SIG-M5 (cell line): ENCODE measurements at regions not wholly inside any gene's neighbourhood (a gene's known extent, or its start where the extent isn't known, plus 50 kb on each side); places are given as distances from the start of the nearest gene placed in this dataset.
"Not testable (repeated sequence)": the region's sequence is repeated elsewhere in the genome, so short reads cannot be mapped to it uniquely, and the experiment has no call there.

ENCODE experiments used
- DNase-seq: peaks from one replicate; lab custom pipeline; 2025; lab: John Stamatoyannopoulos, UW

DNA sequence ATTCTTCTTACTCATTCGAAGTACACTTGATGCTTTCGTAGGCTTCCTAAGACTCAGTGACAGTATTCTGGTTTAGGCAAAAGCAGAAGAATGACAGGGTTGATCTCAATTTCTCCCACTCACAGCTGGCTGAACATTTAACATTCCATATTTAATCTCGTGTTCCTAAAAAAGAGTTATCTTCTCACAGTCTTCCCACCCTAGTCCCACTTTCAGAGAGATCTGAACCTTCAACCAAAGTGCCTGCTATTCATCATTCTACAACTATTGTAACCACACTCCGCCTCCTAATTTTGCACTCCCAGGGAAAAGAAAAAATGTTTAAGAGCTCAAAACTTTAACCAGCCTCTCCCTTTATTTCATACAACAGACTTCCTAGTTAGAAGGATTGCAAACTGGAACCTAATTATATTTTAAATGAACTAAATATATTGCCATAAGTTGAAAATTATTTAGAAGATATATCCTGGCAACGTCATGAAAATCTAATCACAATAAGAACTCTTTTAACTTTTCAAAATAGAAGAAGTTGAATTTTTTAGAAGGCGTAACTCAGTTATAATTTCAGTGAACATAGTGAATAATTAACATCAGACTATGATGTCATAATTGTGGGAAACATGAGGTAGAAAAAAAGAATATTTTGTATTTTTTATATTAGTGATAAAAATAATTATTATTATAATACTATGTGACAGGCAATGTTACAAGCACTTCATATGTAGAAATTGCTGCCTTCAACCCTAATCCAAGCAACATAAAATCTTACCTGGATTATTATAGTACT lies 540.9 kb upstream of the ADGRL2 start:
- DNase-seq: no peak

DNA sequence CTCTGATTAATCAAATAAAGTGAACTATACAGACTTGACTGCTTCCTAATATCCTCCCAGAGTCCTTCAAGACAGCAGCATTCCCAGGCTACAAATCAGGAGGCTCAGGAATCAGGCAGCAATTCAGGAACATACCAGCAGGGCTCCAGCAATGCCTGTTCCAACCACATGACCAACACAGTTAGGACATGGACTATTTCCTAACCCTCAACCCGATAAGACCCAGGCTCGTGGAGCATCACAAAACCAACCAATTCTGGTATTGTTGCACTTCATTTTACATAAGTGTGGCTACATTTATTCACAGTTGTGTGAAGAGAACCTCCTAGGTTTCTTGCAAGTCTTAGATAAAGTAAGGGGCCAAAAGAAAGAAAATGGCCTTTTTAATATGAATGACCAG lies 546.2 kb upstream of the ADGRL2 start:
- no peak for DNase-seq

DNA sequence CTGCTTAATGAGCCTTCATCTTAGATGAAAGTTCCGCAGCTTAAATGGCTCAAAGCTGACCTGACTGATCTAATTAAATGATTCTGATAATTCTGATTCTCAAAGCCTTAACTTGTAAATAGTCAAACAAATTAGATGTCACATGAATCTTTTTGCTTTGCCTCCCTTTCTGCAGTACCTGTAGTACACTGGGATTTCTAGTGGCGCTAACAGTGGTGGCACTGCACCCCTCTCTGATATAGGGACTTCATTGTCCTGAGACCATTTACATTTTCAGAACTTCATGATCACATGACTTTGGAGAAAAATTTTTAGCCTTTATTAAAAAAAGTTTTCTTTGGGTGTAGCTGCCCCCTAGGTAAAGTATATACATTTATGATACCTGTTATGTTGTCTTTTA lies 546.7 kb upstream of the ADGRL2 start:
- no peak for DNase-seq

DNA sequence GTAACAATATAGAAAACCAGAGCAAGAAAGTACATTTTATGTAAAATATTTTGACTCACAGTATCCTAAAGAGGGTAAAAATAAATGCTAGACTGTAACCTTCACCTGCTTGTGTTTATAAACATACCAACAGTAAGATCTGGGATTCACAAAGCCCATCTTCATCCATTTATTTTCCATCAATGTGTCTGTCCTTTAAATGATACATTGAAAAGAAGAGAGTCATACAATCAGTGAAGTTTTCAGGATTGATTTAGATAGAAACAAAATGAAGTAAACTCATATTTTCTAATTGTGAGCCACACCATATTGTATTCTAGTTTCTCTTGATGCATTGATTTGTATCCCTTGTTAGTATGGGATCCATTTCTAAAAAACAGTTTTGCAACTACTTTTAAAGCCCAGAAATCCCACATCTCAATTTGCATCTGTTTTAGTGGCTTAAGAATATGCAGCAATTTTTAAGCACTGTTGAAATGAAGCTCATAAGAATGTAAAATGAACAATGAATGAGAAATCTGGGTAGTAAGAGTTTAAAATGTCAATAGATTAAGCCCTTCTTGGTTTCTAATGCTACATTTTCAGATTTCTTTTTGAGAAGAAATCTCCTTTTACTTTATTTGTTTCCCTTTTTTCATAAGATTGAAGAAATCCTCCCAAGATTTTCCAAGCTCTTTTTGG lies 548.1 kb upstream of the ADGRL2 start:
- no peak for DNase-seq

DNA sequence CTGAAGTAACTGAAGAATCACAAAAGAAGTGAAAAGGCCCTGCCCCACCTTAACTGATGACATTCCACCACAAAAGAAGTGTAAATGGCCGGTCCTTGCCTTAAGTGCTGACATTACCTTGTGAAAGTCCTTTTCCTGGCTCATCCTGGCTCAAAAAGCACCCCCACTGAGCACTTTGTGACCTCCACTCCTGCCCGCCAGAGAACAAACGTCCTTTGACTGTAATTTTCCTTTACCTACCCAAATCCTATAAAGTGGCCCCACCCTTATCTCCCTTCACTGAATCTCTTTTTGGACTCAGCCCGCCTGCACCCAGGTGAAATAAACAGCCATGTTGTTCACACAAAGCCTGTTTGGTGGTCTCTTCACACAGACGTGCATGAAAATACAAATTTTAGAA lies 549.9 kb upstream of the ADGRL2 start:
- not testable (repeated sequence) for DNase-seq

DNA sequence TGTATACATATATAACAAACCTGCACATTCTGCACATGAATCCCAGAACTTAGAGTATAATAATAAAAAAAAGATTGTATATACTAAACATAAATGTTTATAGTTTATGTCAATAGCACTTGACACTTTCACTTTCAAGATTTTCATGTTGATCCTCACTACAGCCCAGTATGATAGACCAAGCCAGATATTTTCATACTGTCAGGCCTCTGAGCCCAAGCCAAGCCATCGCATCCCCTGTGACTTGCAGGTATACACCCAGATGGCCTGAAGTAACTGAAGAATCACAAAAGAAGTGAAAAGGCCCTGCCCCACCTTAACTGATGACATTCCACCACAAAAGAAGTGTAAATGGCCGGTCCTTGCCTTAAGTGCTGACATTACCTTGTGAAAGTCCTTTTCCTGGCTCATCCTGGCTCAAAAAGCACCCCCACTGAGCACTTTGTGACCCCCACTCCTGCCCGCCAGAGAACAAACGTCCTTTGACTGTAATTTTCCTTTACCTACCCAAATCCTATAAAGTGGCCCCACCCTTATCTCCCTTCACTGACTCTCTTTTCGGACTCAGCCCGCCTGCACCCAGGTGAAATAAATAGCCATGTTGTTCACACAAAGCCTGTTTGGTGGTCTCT lies 555.5 kb upstream of the ADGRL2 start:
- DNase-seq: not testable (repeated sequence)

DNA sequence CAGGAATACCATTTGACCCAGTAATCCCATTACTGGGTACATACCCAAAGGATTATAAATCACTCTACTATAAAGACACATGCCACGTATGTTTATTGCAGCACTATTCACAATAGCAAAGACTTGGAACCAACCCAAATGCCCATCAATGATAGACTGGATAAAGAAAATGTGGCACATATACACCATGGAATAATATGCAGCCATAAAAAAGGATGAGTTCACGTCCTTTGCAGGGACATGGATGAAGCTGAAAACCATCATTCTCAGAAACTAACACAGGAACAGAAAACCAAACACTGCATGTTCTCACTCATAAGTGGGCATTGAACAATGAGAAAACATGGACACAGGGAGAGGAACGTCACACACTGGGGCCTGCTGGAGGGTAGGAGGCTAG lies 556.1 kb upstream of the ADGRL2 start:
- DNase-seq: not testable (repeated sequence)

DNA sequence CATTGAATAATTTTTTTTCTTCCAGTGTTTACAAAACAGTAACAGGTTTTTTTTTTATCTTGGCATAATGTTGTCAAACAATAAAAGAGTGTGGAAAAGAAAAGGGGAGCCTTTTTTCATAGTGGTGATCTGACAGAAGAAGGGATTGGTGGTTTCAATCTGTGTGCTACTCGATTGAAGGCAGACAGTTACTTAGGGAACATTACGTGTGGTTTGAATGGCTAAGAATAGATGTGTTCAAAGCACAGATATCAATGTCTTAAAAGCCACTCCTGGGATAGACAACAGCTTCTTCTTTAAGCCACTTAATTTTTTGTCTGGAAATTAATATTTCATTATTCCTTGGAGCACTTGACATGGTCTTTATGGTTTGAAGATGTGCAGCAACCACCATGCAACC lies 558.6 kb upstream of the ADGRL2 start:
- DNase-seq: no peak

DNA sequence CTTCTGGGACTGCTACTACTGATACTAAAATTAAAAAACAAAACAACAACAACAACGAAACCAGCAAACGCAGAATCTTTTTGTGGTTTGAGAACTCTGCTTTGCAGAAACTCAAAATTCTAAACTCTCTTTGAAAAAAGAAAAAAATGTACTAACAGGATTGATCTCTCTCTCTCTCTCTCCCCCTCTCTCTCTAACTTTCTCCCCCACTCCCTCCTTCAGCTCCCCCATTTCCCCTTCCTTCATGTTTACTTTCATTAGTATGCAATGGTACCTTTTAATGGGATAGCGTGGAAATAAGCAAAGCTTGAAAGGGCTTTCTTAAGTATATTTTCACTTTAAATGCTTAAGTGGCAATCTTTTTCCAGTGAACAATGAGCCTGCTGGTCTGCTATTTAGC lies 562.6 kb upstream of the ADGRL2 start:
- DNase-seq: no peak

DNA sequence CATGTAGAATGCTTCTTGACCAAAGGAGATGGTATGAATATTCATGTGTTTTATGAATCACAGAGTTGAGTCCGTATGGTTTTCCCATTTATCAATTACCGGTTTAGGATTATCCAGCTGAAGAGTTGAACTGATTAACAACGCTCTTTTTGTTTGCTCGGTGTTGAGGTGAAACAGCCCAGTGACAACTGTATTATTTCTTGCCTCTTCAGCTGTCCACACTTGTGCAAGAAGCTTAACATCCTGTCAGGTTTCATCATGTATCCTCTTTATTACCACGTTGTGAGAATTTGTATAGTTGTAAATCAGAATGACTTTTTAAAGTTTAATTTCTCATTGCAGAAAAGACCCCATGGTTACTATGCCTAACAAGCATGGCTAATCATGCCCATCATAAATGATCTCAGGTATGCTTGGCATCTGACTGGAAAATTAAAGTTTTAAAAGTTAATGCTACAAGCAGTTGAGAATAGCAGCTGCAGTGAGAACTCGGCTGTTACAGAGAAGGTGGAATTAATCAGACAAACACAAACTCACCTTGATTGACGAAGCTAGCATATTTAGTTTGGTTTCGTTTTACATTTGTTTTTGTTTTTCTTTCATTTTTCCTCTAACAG lies 563.2 kb upstream of the ADGRL2 start:
- DNase-seq: no peak

DNA sequence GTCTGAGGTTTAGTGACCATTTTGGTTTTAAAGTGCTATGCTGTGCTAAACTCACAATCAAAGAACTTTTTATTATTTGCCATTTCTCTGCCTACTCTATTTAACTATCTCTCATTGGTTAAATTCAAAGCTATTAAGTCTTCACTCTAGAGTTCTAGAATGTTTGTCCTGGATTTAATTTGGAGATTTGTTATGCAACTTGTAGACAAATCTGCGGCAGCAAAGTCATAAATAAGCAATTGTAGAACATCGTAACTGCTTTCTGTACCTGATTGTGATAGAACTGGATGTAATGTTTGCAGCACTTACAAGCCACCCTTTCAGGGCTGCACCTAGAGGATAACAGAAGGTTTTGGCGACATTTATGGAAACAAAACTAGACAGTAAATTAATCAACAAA lies 566.5 kb upstream of the ADGRL2 start:
- DNase-seq: no peak

DNA sequence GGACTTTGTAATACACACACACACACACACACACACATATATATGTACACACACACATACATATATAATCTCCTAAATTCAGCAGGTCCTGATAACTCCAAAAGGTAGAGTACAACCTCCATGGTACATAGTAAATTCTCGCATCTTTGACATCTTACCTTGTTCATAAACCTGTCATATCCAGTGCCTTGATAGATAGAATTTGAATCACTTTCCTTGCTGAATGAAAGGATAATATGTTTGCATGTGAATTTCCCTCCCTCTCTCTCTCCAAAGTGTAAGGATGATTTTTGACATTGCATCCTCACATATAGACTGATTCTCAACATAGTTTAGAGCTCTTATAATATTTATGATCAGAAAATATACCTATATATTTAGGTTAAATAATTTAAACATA lies 567.1 kb upstream of the ADGRL2 start:
- no peak for DNase-seq

DNA sequence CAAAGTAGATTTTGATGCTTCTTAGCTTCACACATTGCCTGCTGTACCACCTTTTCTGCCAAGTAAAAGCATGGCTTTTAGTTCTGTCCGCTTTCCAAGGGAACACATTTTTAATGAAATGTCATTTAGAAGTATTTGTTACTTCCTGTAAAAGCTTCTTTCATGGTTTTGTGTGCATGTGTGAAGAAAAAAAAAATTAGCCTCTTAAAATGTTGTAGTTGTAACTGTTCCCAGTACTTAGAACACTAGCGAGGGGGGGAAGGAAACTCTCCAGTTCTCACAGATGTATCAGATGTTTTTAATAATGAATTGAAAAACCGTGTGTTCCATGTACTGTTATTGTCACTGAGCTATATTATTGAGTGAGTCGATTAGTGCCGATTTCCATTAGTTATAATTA lies 568.3 kb upstream of the ADGRL2 start:
- no peak for DNase-seq

DNA sequence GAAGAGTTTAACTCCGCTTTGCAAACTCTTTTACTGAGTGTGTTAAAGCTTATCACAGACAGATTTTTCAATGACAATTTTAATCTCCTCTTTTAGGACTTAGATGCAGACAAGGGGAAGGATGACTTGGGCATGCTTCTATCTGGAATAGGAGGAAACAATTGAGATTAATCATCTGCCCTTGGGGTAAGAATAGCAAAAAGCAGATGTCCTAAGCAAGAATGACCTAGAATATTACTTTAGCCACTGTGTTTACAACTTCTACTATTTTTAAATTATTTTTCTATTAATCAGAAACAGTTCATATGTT lies 569.0 kb upstream of the ADGRL2 start:
- no peak for DNase-seq

DNA sequence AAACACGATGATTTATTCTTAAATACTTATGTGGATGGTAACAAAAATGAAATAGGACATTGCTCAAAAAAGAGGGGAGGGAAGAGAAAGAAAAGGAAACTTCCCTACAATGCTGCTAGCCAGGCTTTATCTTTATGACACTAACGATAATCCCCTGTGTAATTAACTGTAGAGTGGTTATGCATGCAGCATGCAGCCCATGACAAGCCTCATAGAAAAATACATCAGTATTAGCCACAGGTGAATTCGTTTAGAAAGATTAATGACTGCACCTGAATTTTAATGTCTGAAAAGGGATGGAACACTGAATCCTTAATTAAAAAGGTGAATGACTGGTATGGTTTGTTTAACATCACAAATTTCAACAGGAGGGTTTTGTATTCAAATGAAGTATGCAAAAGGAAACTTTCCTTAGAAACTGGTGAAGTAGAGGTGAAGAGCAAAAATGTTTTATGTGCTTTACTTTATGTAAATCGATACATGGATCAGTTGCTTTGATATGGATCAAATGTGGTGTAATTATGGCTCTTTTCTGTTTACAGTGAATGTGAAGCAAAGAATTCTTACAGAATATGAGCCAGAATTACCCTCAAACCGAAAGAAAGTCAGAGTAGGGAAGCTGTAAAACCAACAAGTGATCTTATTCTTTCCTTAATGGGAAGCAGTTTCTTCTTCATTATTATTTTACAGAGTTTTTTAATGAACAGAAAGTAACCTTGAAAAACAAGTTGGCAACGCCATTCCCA lies 569.6 kb upstream of the ADGRL2 start:
- DNase-seq: no peak

DNA sequence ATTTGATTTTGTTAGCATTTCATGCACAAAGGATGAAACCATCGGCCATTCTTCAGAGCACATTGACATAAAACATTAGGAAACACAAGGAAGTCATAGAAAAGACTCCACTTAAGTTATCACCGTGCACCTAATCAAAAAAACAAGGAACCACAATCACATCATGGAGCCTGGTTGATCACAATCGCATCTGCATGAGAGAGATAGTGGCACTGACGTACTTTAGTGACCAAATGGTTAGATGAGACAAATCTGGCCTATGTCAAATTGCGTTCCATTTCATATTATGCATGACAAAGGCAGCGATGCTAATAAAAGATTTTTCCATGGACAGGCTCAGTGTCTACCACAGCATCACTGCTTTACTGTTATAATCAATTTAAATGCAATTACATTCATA lies 571.8 kb upstream of the ADGRL2 start:
- DNase-seq: no peak

DNA sequence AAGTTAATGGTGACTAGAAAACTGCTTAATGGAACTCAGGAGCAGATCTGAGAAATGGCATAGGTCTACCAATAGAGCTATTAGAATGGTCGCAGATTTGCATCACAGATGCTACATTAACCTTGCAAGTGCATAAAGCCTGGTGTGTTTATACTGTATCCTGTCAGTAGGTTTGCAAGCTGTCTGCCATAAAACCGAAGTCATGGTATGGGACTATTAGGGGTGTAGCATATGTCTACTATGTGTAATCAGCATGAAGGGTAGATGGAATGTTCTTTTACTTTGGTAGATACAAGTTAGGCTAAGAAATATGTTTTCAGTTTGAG lies 574.2 kb upstream of the ADGRL2 start:
- DNase-seq: no peak

DNA sequence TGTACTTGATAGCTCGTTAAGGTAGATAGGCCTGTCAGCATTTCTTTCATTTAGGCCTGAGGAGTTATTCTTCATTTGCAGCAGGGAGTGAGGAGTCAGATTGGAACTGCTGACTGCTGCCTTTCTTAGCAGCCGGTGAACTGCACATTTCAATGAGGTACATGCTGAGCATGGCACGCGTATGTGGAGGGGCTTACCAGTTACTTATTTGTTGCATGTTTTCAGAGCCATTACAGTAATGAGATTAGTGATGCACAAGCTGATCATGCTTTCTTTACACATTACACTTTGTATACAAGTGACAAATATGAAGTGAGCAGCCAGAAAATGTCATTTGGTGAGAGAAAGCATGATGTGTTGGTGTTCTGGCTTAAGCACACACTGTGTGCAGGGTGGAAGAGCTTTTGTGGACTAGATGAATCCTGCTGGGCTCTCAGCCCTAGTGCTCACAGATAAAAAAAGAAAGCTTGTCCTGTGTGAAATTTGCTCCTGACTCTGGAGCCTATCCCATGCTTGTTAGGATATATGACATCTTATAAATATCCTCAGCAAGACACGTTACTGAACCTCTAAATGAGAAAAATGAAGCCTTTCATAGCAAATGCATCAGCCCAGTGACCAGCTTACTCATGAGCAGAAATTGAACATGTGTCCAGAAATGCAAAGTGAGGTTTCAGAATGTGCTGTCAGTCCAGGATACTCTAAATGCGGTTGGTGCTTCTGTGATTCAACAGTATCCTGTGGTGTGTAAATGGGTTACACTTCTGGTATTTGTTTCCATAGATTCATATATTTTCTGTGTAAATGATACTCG lies 574.7 kb upstream of the ADGRL2 start:
- DNase-seq: no peak

DNA sequence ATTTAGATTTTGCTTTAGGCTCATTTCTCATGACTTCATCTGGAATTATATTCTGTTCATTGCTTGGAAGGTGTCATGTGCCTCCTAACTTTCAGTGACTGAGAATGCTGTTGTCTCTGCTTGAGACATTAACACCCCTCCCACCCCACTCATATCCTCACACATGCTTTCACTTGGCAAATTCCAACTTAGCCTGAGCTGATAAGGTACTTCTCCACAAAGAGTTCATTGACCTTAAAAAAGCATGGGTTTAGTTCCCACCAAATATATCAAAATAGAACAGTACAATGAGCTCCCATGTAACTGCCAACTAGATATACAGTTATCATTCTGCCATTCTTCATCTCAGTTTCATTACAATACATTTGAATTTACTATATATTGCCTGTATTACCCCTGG lies 576.5 kb upstream of the ADGRL2 start:
- DNase-seq: no peak

DNA sequence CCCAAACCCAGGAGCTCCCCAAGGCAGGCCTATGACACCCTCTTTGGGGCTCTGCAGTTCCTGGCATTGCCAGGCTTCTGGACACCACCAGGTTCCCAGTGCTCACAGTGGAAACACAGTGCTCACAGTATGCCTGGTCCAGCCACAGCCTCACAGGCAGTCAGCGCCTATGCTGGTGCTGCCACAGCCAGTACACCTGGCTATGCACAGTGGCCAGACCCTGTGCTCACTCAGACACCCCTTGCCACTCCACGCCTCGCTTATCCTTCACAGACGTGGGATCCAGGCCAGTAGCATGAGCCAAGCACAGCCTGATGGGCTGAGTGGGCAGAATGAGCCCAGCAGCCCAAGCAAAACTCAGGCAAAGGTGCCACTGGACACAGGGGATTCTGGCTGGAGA lies 579.2 kb upstream of the ADGRL2 start:
- DNase-seq: no peak

DNA sequence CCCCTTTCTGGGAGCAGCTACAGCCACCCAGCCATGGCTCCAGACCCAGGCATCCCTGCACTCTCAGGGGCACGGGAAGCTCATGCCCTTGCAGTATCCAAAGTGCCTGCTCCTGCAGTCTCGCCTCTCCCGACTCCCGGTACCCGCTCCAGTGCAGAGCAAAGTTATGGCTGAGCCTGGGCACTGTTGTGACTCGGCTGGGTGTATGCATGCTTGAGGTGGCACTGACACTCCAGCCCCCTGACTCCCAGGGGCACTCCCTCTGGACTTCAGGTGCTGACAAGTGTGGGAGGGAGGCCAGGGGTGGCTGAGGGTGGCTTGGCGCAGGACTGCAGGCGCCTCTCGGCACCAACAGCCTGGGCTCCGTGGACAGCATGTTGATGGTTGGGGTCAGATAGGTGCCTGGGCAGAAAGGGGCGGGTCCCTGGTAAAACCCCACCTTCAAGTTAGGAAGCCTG lies 580.1 kb upstream of the ADGRL2 start:
- no peak for DNase-seq

DNA sequence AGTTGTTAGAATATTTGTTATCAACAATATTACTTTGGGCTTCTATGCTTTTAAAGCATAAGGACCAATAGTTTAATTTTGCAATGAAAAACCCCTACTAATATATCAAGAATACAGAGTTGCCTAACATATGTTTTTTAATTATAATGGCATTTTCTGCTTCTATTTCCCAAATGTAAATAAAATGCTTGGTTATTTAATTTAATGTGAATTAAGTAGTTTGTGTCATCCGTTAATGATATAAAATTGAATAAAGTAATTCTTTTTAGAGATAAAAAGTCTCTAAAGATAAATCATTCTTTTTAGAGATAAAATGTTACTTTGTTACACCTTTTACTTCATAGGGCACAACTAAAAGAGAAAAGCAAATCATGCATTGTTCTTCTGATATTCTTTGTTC lies 583.7 kb upstream of the ADGRL2 start:
- no peak for DNase-seq
